BE2C (cell line): ENCODE measurements at regions not wholly inside any gene's neighbourhood (a gene's known extent, or its start where the extent isn't known, plus 50 kb on each side); places are given as distances from the start of the nearest gene placed in this dataset.

ENCODE experiments used
- DNase-seq: peaks from one replicate; pipeline ENCODE4 v3.0.0-alpha.2; 2020
- H3K27me3 ChIP-seq: fragments of 250-450 bp; sonication (Bioruptor Pico); 2 replicates; pipeline ENCODE4 v1.5.1; 2020; ENCODE audit warnings: mild to moderate bottlenecking
- H3K36me3 ChIP-seq: fragments of 250-450 bp; sonication (Bioruptor Pico); 2 replicates; pipeline ENCODE4 v1.5.1; 2020; ENCODE audit warnings: mild to moderate bottlenecking
- H3K4me1 ChIP-seq: fragments of 250-450 bp; sonication (Bioruptor Pico); 2 replicates; pipeline ENCODE4 v1.5.1; 2020
- H3K4me3 ChIP-seq: 2 replicates; pipeline ENCODE4 v1.5.1; 2011; ENCODE audit warnings: low read depth, low read length
- H3K9me3 ChIP-seq: fragments of 250-450 bp; sonication (Bioruptor Pico); 2 replicates; pipeline ENCODE4 v1.5.1; 2020
- TF ChIP-seq, protein P1 (sequence below): IDR thresholded peaks from 2 replicates; pipeline ENCODE4 v1.5.1; 2012; ENCODE audit warnings: mild to moderate bottlenecking, low read depth, low read length

DNA sequence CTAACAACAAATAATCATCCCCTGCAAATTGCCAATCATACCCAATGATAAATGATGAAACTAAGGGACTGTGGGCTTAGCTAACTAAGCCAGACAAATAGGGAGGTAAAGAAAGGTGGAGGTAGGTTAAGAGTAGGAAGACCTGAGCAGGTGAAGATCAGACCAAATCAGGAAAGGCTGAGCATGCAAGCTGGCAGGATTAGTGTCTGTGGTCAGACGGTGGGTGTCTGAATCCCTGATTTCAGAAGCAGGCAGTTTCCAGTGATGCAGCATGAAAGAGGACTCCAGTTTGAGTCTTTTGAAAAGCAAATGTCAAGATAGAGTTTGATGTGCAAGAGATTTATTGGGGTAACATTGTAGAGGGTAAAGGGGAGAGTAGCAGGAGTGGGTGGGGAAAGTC is 181.4 kb upstream of the MYLIP start:
- Histone ChIP-seq H3K4me1 (peaks cover 3% of the 10 kb centered on the region), H3K36me3 (no peaks in the 10 kb centered on the region), H3K4me3 (no peak overlapping the region), H3K27me3 (no peaks in the 10 kb centered on the region), H3K9me3 (no peaks in the 10 kb centered on the region)
- TF ChIP-seq, protein P1, sequence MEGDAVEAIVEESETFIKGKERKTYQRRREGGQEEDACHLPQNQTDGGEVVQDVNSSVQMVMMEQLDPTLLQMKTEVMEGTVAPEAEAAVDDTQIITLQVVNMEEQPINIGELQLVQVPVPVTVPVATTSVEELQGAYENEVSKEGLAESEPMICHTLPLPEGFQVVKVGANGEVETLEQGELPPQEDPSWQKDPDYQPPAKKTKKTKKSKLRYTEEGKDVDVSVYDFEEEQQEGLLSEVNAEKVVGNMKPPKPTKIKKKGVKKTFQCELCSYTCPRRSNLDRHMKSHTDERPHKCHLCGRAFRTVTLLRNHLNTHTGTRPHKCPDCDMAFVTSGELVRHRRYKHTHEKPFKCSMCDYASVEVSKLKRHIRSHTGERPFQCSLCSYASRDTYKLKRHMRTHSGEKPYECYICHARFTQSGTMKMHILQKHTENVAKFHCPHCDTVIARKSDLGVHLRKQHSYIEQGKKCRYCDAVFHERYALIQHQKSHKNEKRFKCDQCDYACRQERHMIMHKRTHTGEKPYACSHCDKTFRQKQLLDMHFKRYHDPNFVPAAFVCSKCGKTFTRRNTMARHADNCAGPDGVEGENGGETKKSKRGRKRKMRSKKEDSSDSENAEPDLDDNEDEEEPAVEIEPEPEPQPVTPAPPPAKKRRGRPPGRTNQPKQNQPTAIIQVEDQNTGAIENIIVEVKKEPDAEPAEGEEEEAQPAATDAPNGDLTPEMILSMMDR, result no peak
- DNase-seq, result no peak

DNA sequence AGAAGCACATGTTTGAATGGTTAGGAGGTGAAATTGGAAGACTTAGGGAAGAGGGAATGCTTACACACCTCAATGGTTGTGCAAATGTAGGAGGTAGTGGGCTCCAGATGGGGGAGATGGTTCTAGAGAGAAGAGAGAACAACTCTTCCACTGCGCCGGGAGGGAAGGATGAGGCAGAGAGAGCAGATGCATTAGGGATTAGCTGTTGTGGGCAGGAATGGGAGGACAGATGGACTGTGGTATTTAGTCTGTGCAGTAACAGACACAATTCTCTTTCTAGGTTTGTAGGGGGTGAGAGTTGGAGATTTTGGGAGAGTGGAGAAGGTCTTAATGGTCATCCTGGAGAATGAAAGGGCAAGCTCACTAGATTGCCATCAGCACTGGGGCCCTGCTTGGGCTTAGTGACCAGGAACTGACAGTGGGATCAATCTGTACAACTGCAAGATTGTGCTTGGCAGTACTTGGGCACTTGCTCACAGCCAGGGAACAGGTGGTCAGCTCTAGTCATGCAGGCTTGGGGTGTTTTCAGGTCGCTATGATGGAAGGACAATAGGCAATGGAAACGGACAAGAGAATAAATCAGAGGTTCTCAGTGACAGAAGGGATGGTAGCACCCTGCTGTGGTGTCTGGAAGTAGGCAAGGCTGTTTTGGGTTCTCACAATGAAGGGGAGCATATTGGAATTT is 182.0 kb upstream of the MYLIP start:
- no peaks in the 10 kb centered on the region for H3K27me3 ChIP-seq
- no peak for DNase-seq
- H3K9me3 ChIP-seq, result no peaks in the 10 kb centered on the region
- H3K4me1 ChIP-seq, result no peaks in the 10 kb centered on the region; the same call in 1 of the 2 replicates
- TF ChIP-seq, protein P1, result no peak
- H3K36me3 ChIP-seq, result no peaks in the 10 kb centered on the region
- no peak overlapping the region for H3K4me3 ChIP-seq

DNA sequence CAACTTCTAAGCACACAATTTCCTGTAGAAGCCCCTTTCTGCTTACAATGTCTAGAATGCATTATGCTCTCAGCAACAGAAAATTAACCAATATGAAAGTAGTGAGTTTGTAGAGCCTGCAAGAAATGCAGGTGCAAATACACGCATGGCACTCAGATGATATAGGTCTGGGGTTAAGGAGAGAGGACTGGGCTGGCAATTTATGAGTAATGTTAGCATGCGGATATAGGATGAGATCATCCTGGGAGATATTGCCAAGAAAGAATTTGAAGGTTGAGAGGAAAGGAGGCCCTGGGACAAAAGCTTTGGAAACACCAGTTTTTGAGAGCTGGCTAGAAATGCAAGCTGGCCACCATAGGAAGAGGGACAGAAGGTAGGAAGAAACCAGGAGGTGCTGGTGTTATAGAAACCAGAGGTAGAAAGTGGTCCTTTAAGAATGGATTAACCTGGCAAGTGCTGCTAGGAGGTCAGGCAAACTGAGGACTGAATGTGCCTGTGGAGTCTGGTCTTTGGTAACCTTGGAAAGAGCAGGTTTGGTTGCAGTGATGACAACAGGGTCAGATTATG is 183.2 kb upstream of the MYLIP start:
- TF ChIP-seq, protein P1, result no peak
- no peaks in the 10 kb centered on the region; the same call in 1 of the 2 replicates for H3K4me1 ChIP-seq
- H3K36me3 ChIP-seq, result no peaks in the 10 kb centered on the region
- no peak overlapping the region for H3K4me3 ChIP-seq
- no peaks in the 10 kb centered on the region for H3K9me3 ChIP-seq
- H3K27me3 ChIP-seq, result no peaks in the 10 kb centered on the region
- DNase-seq, result no peak

DNA sequence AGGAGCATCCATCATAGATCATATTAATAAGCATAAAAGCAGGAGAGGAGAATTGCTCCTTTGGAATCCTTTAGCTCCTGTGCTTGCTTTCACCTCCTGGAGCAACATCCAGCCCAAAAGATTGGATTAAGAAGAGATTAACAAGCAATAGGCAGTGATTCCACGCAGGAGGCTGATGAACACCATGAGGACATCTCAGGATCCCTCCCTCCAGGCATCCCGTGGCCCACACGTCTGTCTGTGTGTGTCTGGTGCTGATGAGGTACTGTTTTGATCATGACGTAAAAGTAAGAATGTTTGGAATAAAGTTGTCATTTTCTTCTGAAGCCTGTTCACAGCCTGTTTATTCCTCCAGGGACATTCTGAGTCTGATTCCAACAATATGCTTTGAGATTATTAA is 185.5 kb upstream of the MYLIP start:
- DNase-seq, result no peak
- no peaks in the 10 kb centered on the region for H3K4me1 ChIP-seq
- H3K36me3 ChIP-seq, result no peaks in the 10 kb centered on the region
- H3K4me3 ChIP-seq, result no peak overlapping the region
- TF ChIP-seq, protein P1, result no peak
- no peaks in the 10 kb centered on the region for H3K9me3 ChIP-seq
- no peaks in the 10 kb centered on the region for H3K27me3 ChIP-seq

DNA sequence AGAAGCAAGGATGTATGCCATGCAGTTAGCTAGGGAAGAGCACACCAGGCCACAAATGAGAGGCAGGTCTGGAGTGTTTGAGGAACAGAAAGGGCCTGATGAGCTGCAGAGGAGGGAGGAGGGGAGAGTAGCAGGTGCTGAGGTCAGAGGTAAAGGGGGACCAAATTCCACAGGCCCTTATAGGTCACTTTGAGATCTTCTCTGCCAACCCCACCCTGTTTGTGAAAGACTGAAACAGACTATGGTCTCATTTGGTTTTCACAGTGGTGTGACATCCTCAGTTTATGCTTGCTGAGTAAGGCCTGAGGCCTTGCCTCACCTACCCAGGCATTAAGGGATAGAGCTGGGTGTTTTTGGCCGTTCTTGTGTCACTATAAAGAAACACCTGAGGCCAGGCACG is 187.7 kb upstream of the MYLIP start:
- H3K4me1 ChIP-seq, result no peaks in the 10 kb centered on the region
- DNase-seq, result no peak
- no peaks in the 10 kb centered on the region for H3K27me3 ChIP-seq
- TF ChIP-seq, protein P1, result no peak
- H3K36me3 ChIP-seq, result no peaks in the 10 kb centered on the region
- H3K4me3 ChIP-seq, result no peak overlapping the region
- H3K9me3 ChIP-seq, result no peaks in the 10 kb centered on the region

DNA sequence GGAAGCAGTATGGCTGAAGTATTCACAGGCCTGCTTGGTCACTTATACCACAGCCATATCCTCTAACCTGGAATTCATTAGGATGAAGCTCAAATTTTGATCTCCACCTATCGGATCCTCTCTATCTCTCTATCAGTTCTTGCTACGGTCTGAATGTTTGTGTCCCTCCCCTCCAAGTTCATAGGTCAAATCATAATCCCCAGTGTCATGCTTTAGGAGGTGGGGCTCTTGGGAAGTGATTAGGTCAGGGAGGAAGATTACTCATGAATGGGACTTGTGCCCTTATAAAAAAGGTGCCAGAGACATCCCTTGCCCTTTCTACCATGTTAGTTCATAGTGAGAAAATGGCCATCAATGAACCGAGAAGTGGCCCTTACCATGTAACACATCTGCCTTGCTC is 190.8 kb upstream of the MYLIP start:
- TF ChIP-seq, protein P1, result no peak
- Histone ChIP-seq H3K9me3 (no peaks in the 10 kb centered on the region), H3K4me3 (no peak overlapping the region), H3K27me3 (no peaks in the 10 kb centered on the region), H3K36me3 (no peaks in the 10 kb centered on the region), H3K4me1 (no peaks in the 10 kb centered on the region)
- no peak for DNase-seq
